ENCODE measurements at regions not wholly inside any gene's neighbourhood (a gene's known extent, or its start where the extent isn't known, plus 50 kb on each side); places are given as distances from the start of the nearest gene placed in this dataset.

GRCh38 chr6:135577059-135577538, 79.6 kb upstream of the AHI1 start:
- Histone ChIP-seq H3K4me1 (no peaks in the 10 kb centered on the region), H3K4me3 (no peak overlapping the region), H3K9me3 (no peaks in the 10 kb centered on the region), H3K27ac (no peak overlapping the region), H3K36me3 (no peaks in the 10 kb centered on the region), H3K27me3 (no peaks in the 10 kb centered on the region)
- intact Hi-C loops (cut with DNase I; ENCODE audit: low total_unique reads): no loop called here
- WGBS, 5 donors: 83 to 95% (median 91%) methylated on average over 1 of the region's 1 CpG
- DNase-seq: no peak
- TF ChIP-seq POLR2AphosphoS5 (IDR thresholded peaks at IDR 0.05) (no peak), POLR2A (IDR thresholded peaks at IDR 0.05) (no peak), EP300 (IDR thresholded peaks at IDR 0.05) (no peak)
- TF ChIP-seq, protein P1, sequence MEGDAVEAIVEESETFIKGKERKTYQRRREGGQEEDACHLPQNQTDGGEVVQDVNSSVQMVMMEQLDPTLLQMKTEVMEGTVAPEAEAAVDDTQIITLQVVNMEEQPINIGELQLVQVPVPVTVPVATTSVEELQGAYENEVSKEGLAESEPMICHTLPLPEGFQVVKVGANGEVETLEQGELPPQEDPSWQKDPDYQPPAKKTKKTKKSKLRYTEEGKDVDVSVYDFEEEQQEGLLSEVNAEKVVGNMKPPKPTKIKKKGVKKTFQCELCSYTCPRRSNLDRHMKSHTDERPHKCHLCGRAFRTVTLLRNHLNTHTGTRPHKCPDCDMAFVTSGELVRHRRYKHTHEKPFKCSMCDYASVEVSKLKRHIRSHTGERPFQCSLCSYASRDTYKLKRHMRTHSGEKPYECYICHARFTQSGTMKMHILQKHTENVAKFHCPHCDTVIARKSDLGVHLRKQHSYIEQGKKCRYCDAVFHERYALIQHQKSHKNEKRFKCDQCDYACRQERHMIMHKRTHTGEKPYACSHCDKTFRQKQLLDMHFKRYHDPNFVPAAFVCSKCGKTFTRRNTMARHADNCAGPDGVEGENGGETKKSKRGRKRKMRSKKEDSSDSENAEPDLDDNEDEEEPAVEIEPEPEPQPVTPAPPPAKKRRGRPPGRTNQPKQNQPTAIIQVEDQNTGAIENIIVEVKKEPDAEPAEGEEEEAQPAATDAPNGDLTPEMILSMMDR (IDR thresholded peaks at IDR 0.05): no peak

DNA sequence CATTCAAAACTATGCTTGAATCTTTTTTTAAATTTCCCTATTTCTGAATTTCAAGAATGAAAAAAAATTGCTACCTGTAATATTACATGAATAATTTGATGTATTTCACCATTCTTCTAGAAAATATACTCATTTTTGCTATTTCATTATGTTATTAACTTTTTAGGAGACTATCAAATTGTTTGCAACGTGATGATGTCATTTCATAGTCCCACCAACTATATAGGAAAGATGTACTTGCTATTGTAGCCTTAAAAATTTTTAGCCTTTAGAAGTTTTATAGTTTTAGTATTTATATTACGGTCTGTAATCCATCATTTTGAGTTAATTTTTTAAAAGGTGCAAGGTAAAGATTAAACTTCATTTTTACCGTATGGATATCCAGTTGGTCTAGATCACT, 81.4 kb upstream of the AHI1 start:
- intact Hi-C loops (cut with DNase I; ENCODE audit: low total_unique reads): no loop called here
- Histone ChIP-seq H3K9me3 (no peaks in the 10 kb centered on the region), H3K36me3 (no peaks in the 10 kb centered on the region), H3K4me1 (no peaks in the 10 kb centered on the region), H3K27ac (no peak overlapping the region), H3K27me3 (no peaks in the 10 kb centered on the region), H3K4me3 (no peak overlapping the region)
- no peak for DNase-seq
- TF ChIP-seq POLR2AphosphoS5 (IDR thresholded peaks at IDR 0.05) (no peak), EP300 (IDR thresholded peaks at IDR 0.05) (no peak), POLR2A (IDR thresholded peaks at IDR 0.05) (no peak)
- TF ChIP-seq, protein P1 (IDR thresholded peaks at IDR 0.05): no peak
- WGBS, 5 donors: 92 to 96% (median 93%) methylated on average over 3 of the region's 3 CpGs

DNA sequence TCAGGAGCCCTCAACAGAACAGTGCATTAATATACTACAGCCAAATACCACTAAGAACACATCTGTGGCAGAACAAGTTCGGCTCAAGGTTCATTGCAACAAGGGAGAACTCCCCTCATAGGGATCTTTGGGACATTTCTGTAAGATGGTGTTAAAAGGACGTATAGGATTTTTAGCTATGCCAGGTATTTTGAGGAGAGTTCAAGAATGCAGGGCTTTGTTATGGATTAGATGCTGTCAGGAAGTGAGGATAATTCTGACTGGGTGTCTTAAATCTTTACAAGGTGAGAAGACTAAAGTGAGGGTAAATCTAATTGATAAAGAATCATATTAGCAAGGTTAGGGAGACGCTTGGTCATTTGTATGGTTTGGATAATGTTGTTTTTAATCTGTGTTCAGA, 83.7 kb upstream of the AHI1 start:
- Histone ChIP-seq H3K36me3 (no peaks in the 10 kb centered on the region), H3K9me3 (no peaks in the 10 kb centered on the region), H3K4me1 (peaks cover 0 to 2% (median 0%) of the 10 kb centered on the region in 4 donors), H3K27ac (no peak overlapping the region), H3K27me3 (no peaks in the 10 kb centered on the region), H3K4me3 (no peak overlapping the region)
- no peak for DNase-seq
- WGBS, 5 donors: 87 to 97% (median 94%) methylated on average over 3 of the region's 3 CpGs
- TF ChIP-seq EP300 (IDR thresholded peaks at IDR 0.05): no peak
- no peak for TF ChIP-seq POLR2A (IDR thresholded peaks at IDR 0.05)
- TF ChIP-seq, protein P1 (IDR thresholded peaks at IDR 0.05): no peak
- no peak for TF ChIP-seq POLR2AphosphoS5 (IDR thresholded peaks at IDR 0.05)
- intact Hi-C loops (cut with DNase I; ENCODE audit: low total_unique reads): no loop called here

- peaks cover 0 to 9% (median 0%) of the 10 kb centered on the region in 4 donors for H3K4me1 ChIP-seq
- WGBS, 5 donors: 50 to 68% (median 61%) methylated on average over 1 of the region's 1 CpG
- no peak overlapping the region for H3K4me3 ChIP-seq
- no peak for DNase-seq
- no peak overlapping the region for H3K27ac ChIP-seq
- intact Hi-C loops (cut with DNase I; ENCODE audit: low total_unique reads): no loop called here
- H3K27me3 ChIP-seq: no peaks in the 10 kb centered on the region
- no peaks in the 10 kb centered on the region for H3K36me3 ChIP-seq
- TF ChIP-seq EP300 (IDR thresholded peaks at IDR 0.05): no peak
- TF ChIP-seq, protein P1 (IDR thresholded peaks at IDR 0.05): no peak
- TF ChIP-seq POLR2A (IDR thresholded peaks at IDR 0.05): no peak
- TF ChIP-seq POLR2AphosphoS5 (IDR thresholded peaks at IDR 0.05): no peak
- H3K9me3 ChIP-seq: no peaks in the 10 kb centered on the region
Measured at GRCh38 chr6:135583256-135583761, 85.8 kb upstream of the AHI1 start.
